GM12891 (cell line): ENCODE measurements at regions not wholly inside any gene's neighbourhood (a gene's known extent, or its start where the extent isn't known, plus 50 kb on each side); places are given as distances from the start of the nearest gene placed in this dataset.

Experiments
- DNase-seq: peaks from one replicate; pipeline ENCODE4 v3.0.0; 2011; ENCODE audit warnings: low spot score; ENCODE audit not compliant: insufficient read length
- FAIRE-seq: peaks from 2 replicates; lab custom pipeline; 2011; peaks lifted over from hg19 to GRCh38; lab: Jason Lieb, UNC
- PAX5 ChIP-seq: IDR thresholded peaks from 2 replicates; pipeline ENCODE4 v1.6.1; 2011; ENCODE audit warnings: low read length, moderate library complexity, mild to moderate bottlenecking; ENCODE audit not compliant: insufficient read depth, severe bottlenecking
- POLR2A ChIP-seq: IDR thresholded peaks from 2 replicates; pipeline ENCODE4 v1.6.1; 2011; ENCODE audit warnings: low read depth, low read length, control low read depth
- POLR2AphosphoS5 ChIP-seq: IDR thresholded peaks from 2 replicates; pipeline ENCODE4 v1.6.1; 2011; ENCODE audit warnings: low read depth, low read length, control low read depth
- POU2F2 ChIP-seq: IDR thresholded peaks from 2 replicates; pipeline ENCODE4 v1.6.1; 2011; ENCODE audit warnings: low read depth, mild to moderate bottlenecking, control low read depth, low read length, moderate library complexity
- SPI1 ChIP-seq: IDR thresholded peaks from 2 replicates; pipeline ENCODE4 v1.6.1; 2011; ENCODE audit warnings: low read depth, low read length, control low read depth
- TAF1 ChIP-seq: IDR thresholded peaks from 2 replicates; pipeline ENCODE4 v1.6.1; 2011; ENCODE audit warnings: low read depth, low read length, control low read depth

DNA sequence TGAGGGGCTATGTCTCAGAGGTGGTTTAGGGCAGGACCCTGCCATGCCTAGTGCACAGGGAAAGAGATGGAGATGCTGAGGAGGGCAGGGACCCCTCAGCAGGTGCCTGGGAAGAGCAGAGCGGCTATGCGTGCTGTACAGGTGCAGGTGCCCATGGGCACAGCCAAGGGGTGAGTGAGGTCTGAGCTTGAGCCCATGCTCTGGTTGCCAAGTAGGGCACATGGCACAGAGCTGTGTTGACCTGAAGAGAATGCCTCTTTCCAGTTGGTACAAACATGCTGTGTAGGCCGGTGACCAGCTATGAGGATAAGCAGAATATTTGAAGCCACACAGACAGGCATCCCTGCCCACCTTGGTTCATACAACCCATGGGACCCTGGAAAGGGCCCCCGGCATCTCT is 65.8 kb upstream of the NECTIN1 start:
- TF ChIP-seq TAF1 (no peak), POLR2AphosphoS5 (no peak), POLR2A (no peak)
- no peak for DNase-seq
- no peak for FAIRE-seq

DNA sequence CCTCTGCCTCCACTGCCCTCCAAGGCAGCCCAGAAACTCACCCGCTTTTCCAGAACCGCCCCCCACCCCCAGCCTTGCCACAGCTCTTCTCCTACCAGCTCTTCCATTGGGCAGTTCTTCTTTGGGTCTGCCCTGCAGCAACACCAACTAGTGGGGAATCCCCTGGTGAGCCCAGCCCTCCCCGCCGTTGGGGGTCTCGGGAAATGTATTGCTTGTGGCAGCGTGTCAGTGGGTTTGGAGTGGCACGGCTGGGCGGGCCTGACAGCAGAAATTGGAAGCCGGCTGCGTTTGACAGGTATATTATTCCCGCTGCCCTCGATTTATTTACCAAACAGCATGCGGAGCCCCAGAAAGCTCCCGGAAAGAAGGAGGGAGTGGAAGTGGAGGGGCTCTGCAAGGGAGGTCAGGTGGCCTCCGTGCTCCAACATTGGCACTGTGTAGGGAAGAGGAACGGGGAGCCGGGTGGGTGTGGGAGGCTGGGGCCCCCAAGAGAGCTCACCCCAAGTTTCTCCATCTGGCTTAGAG is 65.2 kb upstream of the NECTIN1 start:
- no peak for DNase-seq
- TF ChIP-seq POU2F2, result no peak
- no peak for TF ChIP-seq POLR2A
- no peak for TF ChIP-seq SPI1
- no peak for TF ChIP-seq POLR2AphosphoS5
- TF ChIP-seq TAF1, result no peak
- no peak for TF ChIP-seq PAX5
- FAIRE-seq, result no peak

GRCh38 chr11:119793335-119793984 is 64.5 kb upstream of the NECTIN1 start:
- TF ChIP-seq TAF1, result no peak
- no peak for TF ChIP-seq SPI1
- TF ChIP-seq PAX5, result no peak
- no peak for TF ChIP-seq POLR2A
- TF ChIP-seq POU2F2, result no peak
- no peak for TF ChIP-seq POLR2AphosphoS5
- DNase-seq (no peak), FAIRE-seq (no peak)

GRCh38 chr11:119791701-119792151 is 62.7 kb upstream of the NECTIN1 start:
- no peak for TF ChIP-seq POLR2AphosphoS5
- TF ChIP-seq SPI1, result no peak
- TF ChIP-seq POLR2A, result no peak
- no peak for TF ChIP-seq POU2F2
- no peak for TF ChIP-seq PAX5
- no peak for TF ChIP-seq TAF1
- FAIRE-seq (no peak), DNase-seq (no peak)

DNA sequence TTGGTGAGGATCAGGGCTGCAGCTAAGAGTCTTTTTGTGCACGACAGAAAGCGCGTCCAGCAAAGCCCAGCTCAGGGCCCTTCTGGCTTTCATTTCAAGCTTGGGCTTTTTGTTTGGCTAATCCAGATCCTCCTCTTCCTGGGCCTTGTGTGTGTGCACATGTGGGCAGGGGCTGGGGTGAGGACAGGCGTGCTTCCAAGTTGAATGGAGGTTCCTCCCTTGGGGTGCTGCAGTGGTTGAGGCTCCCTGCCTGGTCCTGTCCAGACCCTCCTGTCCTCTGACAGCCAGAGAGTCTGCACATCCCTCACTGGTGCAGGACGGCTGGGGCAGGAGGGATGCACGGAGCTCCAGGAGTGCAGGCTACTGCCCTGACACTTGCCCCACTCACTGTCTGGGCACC is 62.0 kb upstream of the NECTIN1 start:
- DNase-seq (no peak), FAIRE-seq (no peak)
- no peak for TF ChIP-seq POU2F2
- no peak for TF ChIP-seq SPI1
- TF ChIP-seq POLR2AphosphoS5, result no peak

DNA sequence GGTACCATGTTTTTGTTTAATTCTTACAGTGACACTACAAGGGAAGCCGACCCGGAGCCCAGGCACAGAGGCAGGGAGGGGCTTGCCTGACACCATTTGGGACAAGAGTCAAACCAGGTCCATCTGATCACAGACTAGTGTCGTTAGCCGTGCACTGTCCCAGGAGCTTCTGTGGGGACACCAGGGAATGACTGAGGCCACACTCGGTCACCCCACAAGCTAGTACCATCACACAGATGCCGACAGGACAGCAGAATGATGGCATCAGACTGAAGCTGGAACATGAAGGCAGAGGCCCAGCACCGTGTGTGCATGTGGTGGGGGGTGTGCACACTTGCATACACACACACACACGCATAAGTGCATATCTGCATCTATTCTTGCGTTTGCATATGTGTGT is 61.5 kb upstream of the NECTIN1 start:
- TF ChIP-seq SPI1, result no peak
- no peak for TF ChIP-seq POU2F2
- no peak for TF ChIP-seq TAF1
- TF ChIP-seq PAX5, result no peak
- no peak for TF ChIP-seq POLR2AphosphoS5
- no peak for TF ChIP-seq POLR2A
- FAIRE-seq, result no peak

GRCh38 chr11:119789766-119790407 is 60.9 kb upstream of the NECTIN1 start:
- FAIRE-seq (no peak), DNase-seq (no peak)
- TF ChIP-seq POLR2A, result no peak
- no peak for TF ChIP-seq PAX5
- TF ChIP-seq TAF1, result no peak
- no peak for TF ChIP-seq SPI1
- TF ChIP-seq POU2F2, result no peak
- TF ChIP-seq POLR2AphosphoS5, result no peak

More for the DNA sequence above, 61.5 kb upstream of the NECTIN1 start:
- DNase-seq, result no peak

DNA sequence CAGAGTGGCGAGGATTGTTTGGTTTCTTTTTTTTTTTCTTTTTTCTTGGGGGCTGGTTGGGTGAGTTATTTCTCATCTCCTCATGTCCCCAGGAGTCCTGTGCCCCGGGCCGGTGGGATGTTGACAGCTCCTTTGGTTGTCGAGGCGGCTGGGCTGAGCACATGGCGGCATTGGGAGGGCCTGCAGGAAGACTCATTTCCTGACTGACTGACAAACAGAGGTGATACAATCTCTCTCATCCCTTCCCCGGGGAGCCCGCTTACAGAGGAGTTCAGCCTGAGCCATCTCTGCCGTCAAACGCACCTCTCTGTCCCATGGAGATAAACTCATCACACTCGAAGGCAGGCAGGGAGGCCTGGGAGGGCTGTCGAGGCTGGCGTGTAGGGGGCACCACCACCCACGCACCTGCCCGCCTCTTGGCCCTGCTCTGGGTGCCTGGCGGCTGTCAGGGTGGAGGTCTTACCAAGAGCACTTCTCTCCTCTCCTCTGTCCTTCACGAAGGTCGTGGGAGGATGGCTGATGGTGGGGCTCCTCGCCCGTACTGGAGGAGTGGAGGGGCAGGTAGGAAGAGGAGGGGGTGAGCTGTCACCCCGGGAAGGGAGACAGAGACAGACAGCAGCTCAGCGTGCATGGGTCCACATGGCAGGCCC is 60.0 kb upstream of the NECTIN1 start:
- DNase-seq, result no peak
- TF ChIP-seq POU2F2 (no peak), POLR2A (no peak), POLR2AphosphoS5 (no peak), PAX5 (no peak), TAF1 (no peak), SPI1 (no peak)
- FAIRE-seq, result no peak

- no peak for DNase-seq
- no peak for FAIRE-seq
- TF ChIP-seq POU2F2 (no peak), PAX5 (no peak), POLR2AphosphoS5 (no peak), POLR2A (no peak), SPI1 (no peak), TAF1 (no peak)
Measured at GRCh38 chr11:119788096-119788883, 59.3 kb upstream of the NECTIN1 start.
